ENCODE measurements at regions not wholly inside any gene's neighbourhood (a gene's known extent, or its start where the extent isn't known, plus 50 kb on each side); places are given as distances from the start of the nearest gene placed in this dataset.

GRCh38 chr2:215619022-215619958 lies 183.4 kb upstream of the FN1 start:
- DNase-seq (ENCODE audit: low spot score): no peak

DNA sequence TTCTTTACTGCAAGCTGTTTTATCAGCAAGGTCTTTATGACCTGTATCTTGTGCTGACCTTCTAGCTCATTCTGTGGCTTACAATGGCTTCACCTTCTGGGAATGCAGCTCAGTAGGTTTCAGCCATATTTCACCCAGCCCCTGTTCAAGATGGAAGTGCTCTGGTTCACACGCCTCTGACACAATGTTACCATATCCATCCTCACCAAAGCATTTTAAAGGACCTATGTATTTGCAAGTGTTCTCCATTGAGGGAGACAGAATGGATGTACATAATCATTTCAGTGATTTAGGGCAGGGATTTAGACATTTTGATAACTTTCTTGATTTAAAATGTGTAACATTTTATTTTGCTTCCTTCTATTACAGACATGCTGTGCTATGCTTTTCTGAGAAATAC lies 182.3 kb upstream of the FN1 start:
- no peak for DNase-seq (ENCODE audit: low spot score)

DNA sequence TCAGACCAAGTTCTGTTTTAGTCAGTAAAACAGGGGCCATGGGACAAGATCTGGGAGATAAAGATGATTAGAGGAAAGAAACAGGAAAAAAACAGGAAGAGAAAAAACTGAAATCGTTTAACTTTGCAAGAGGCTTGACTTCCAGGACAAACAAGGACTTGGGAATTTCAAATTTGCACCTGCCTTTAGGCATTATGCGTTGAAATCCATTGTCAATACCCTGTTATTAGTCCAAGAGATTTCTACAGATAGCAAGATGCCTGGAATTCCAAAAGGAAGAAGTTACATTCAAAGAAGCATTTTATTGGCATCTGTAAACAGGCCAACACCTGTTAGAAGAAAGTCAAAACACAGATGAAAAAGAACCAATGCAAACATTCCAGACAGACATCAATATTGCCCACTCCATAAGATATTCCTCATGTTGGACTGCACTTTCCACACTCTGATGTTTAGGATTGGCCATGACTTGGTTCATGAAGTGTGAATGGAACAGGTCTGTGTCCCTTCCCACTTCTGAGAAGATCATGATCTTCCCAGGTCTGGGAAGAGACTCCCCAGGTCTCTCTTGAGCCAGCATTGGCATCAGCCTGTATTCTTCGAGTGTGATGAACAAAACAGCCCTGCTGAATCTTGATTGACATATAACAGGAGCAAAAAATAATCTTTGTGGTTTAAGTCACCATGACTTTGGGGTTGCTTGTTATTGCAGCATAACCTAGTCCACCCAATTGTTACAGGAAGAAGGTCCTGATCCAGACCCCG lies 181.4 kb upstream of the FN1 start:
- no peak for DNase-seq (ENCODE audit: low spot score)

DNA sequence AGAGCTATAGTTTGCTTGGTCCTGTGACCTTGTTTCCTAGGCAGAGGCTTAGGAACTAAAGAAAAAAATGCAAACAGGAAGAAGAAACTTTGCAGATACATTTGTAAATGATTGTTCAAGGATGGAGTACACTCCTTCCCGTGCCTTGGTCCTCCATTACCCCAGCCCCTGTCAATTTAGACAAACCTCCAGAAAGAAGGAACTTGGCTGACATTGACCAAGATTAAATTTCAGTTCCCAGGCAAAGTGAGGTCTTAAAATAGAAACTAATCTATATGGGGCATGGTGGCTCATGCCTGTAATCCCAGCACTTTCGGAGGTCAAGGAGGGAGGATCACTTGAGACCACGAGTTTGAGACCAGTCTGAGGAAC lies 179.9 kb upstream of the FN1 start:
- DNase-seq (ENCODE audit: low spot score): no peak

- DNase-seq (ENCODE audit: low spot score): no peak
Measured at GRCh38 chr2:215615067-215615802, 179.4 kb upstream of the FN1 start.

GRCh38 chr2:215614296-215614695 lies 178.4 kb upstream of the FN1 start:
- DNase-seq (ENCODE audit: low spot score): no peak

DNA sequence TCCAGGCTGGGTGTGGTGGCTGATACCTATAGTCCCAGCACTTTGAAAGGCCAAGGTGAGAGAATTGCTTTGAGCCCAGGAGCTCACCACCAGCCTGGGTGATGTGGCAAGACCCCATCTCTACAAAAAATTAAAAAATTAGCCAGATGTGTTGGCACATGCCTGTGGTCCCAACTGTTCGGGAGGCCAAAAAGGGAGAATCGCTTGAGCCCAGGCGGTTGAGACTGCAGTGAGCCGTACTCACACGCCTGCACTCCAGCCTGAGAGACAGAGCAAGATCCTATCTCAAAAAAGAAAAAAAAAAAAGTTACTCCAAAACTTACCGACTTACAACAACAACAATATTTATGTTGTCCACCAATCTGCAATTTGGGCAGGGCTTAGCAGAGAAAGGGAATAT lies 178.0 kb upstream of the FN1 start:
- no peak for DNase-seq (ENCODE audit: low spot score)

DNA sequence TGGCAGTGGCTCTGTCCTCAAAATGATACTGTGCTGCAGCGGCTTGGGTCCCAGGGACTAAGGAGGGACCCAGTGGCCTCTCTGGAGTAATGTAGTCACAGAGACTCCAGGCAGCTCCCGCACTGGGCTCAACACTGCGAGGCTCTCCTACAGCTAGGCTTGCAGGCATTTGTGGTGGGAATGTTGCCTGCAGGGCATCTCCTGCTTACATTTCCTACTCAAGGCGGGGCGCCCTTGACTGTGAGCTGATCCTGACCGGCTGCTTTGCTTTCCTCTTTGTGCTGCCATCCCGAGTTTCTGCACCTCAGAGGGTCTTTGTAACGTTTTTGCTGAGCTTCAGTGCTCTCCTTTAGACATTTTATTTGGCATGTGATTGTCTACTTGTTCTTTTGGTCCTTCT lies 177.4 kb upstream of the FN1 start:
- no peak for DNase-seq (ENCODE audit: low spot score)

DNA sequence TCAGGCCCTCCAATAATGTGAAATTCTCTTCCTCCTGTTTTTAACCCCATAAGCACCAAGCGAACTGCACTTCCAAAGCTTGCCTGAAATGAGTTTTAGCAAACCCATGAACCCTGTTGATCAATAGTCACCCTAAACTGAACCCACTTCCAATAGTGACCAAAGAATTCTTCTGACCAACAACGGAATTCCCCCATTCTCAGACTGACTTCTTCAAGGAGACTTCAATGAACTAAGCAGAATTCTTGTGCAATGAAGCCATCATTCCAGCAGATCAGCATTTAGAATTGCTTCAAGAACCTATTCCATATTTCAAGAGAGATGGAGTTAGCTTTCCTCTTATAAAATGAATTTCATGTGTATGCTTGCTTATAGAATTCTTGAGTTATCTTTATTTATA lies 176.9 kb upstream of the FN1 start:
- no peak for DNase-seq (ENCODE audit: low spot score)

GRCh38 chr2:215611609-215612386 lies 175.9 kb upstream of the FN1 start:
- no peak for DNase-seq (ENCODE audit: low spot score)

DNA sequence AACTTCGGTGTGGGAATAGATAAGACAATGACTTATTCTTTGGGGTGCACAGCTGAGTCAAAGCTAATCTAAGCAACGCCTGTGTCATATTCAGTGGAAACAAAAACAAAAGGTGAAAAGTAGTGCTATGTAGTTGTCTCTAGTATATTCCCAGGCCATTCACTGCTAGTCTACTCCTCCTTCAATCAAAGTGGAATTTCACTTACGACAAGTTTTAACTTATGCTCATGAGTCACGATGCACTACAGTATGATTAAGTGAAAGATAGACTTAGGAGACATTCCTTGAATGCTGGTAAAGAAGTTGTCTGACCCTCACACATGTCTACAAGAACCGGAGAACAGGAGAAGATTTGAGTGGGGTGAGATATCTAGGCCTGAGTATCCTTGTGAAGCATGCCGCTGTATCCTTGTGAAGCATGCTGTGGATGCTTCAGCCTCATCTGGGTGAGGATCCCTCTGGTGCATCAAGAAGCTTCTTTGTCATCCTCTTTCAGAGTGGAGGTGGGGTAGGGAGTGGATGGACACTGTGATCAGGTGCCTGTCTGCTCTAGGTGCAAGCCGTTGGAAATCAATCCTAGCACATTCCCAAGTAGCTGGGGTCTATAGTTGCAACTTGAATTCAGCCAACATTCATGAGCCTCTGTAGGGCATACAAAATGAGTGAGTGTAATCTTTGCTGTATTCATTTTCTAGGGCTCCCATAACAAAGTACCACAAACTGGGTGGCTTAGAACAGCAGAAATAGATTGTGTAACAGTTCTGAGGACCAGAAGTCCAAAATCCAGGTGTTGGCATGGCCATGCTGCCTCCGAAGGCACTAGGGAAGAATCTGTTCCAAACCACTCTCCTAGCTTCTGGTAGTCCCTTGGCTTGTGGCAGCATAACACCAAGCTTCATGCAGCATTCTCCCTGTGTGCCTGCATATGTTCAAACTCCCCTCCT lies 173.5 kb upstream of the FN1 start:
- no peak for DNase-seq (ENCODE audit: low spot score)

DNA sequence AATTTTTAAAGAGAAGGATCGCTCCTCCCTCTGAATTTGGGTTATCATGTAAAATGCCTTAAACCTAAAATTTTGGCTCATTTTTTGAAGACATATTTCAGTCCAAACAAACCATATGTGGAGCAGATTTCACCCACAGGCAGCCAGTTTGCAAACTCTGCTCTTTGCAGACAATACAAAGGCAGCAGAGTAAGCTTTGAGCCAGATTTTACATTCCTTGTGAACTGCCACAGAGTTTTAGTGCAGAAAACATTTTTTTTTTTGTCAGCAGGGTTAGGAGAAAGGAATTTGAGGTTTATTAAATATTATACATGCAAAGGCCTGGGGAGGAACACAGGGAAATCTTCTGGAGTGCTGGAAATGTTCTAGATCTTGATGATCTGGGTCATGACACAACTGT lies 171.9 kb upstream of the FN1 start:
- DNase-seq (ENCODE audit: low spot score): no peak

- no peak for DNase-seq (ENCODE audit: low spot score)
Measured at GRCh38 chr2:215606219-215606618, 170.4 kb upstream of the FN1 start.

DNA sequence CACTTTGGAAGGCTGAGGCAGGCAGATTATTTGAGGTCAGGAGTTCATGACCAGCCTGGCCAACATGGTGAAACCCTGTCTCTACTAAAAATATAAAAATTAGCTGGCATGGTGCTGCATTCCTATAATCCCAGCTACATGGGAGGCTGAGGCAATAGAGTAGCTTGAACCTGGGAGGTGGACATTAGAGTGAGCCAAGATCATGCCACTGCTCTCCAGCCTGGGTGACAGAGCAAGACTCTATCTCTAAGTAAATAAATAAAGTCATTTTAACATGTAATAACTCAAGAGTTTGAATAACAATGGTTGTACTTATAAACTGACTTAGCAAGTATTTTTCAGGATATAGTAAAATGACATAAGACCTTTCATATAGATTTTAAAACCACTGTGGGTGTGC lies 169.3 kb upstream of the FN1 start:
- no peak for DNase-seq (ENCODE audit: low spot score)

DNA sequence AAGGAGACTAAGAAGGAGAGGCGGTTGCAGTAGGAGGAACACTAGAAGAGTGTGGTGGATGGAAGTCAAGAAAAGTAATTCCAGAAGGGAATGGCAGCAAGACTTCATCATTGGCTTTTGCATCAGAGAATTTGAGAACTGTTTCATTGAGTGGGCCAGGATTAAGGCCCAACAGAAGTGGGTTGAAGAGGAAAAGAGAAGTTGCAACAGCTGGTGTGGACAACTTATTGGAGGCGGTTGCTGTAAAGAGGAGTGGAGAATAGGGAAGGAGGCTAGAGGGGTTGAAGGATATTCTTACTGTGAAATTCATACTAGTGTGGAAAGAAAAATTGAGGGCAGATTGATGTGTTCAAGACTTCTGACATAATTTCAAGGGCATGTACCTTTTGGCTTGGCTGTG lies 168.7 kb upstream of the FN1 start:
- no peak for DNase-seq (ENCODE audit: low spot score)

DNA sequence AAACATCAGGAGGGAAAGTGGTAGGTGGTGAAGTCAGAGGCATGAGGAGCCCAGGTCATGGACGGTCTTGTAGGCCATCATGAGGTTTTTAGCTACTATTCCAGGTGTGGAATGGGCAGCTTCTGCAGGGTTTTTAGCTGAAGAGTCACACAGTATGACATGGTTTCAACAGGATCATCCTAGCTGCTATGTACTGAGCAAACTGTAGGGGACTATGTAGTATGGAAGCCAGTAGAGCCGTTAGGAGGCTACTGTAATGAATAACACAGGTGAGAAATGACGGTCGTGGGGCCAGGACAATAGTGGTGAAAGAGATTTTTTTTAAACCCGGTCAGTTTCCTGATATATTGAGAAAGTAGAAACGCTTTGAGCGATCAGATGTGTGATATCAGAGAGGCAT lies 167.6 kb upstream of the FN1 start:
- DNase-seq (ENCODE audit: low spot score): no peak

DNA sequence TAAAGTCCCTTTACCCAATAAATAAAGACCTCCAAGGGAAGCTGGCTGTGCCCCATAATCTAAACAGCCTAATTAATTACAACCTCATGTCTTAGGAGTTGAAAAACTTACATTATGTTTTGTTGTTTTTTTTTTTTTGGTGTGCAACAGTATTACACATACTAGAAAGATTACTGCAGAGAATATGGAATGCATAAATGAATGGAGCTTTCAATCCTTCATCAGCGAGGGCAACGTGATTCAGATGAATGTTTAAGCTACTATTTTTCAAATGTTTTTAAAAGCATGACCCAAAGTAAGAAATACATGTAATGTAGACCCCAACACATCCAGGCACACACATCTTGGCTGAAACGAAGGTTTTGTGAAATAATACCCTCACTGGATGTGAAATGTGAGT lies 167.1 kb upstream of the FN1 start:
- no peak for DNase-seq (ENCODE audit: low spot score)

- DNase-seq (ENCODE audit: low spot score): no peak
Measured at GRCh38 chr2:215601990-215602721, 166.3 kb upstream of the FN1 start.

DNA sequence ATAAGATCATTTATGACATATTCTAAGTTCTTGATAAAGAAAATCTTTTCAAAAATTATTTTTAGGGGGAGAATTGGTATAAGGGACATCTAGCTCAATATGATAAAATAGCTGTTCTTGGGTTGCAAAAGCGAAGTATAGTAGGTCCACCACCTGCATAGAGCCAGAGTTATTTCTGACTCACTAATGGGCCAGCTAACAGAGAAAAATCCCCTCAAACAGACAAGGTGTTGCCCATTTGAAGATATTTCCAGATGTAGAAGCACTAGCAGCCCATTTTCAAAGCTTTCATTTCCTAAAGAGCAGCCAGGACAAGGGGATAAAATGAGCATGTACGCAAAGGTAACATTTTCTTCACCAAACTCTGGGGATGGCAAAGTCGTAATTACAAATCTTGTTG lies 165.7 kb upstream of the FN1 start:
- DNase-seq (ENCODE audit: low spot score): no peak

- no peak for DNase-seq (ENCODE audit: low spot score)
Measured at GRCh38 chr2:215598376-215598975, 162.6 kb upstream of the FN1 start.
